NT2/D1 (cell line): ENCODE measurements at regions not wholly inside any gene's neighbourhood (a gene's known extent, or its start where the extent isn't known, plus 50 kb on each side); places are given as distances from the start of the nearest gene placed in this dataset.

ENCODE experiments used
- SUZ12 ChIP-seq: IDR thresholded peaks from 2 replicates; pipeline ENCODE4 v1.6.1; 2011; ENCODE audit not compliant: insufficient read length, insufficient read depth; ENCODE audit errors: extremely low read depth
- YY1 ChIP-seq: IDR thresholded peaks from 2 replicates; pipeline ENCODE4 v1.6.1; 2011; ENCODE audit not compliant: insufficient read length, insufficient read depth
- ZNF274 ChIP-seq: IDR thresholded peaks from 2 replicates; pipeline ENCODE4 v1.6.1; 2011; ENCODE audit warnings: mild to moderate bottlenecking, low read depth, low read length

DNA sequence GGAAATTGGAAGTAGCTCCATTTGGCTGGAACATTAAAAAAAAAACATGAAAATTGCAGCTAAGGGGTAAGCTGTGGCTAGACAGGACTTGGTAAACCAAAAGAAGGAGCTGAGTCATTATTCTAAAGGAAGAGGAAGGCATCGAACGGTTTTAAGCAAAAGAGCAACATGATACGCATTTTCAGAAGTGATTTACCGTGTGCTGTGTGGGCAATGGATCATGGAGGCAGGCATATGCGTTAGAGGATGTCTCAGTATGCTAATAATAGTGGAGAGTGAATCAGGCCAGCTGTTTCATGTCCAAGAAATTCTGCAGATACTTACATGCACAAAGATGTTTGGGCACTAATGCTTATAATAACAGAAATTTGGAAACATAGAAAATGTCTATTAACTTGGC lies 409.1 kb upstream of the ATP11B start:
- TF ChIP-seq SUZ12 (no peak), YY1 (no peak), ZNF274 (no peak)
